ENCODE measurements at regions not wholly inside any gene's neighbourhood (a gene's known extent, or its start where the extent isn't known, plus 50 kb on each side); places are given as distances from the start of the nearest gene placed in this dataset.

DNA sequence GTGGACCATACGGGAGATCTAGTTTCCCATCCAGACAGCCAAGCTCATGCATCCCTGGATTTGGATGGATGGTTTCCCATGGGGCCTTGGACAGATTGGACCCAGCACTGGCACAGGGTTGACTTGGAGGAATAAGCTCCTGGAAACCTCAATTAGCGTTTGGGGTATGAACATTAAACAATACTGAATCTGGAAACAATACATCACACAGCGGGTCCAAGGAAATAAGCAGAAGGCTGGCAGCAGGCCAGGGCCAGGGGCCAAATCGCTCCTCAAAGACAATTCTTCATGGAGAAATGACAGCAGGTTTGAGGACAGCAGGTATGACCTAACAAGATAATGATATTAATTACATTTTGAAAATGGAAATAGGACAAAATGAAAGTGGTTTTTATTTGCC is 540.6 kb downstream of the RIT2 start:
- Histone ChIP-seq H3K27ac (ENCODE audit: low read depth in 1 of 2, low read length in 2 of 2) (no peak overlapping the region), H3K9me3 (ENCODE audit: control insufficient read depth, low read length) (no peaks in the 10 kb centered on the region), H3K36me3 (ENCODE audit: control insufficient read depth in 1 of 2, insufficient read depth in 2 of 2, low read length in 1 of 2) (no peaks in the 10 kb centered on the region), H3K27me3 (ENCODE audit: control insufficient read depth in 1 of 2, insufficient read depth in 2 of 2, low read length in 1 of 2) (no peaks in the 10 kb centered on the region), H3K4me1 (ENCODE audit: control insufficient read depth in 1 of 2, insufficient read depth in 2 of 2, low read length in 2 of 2) (no peaks in the 10 kb centered on the region), H3K4me3 (ENCODE audit: low read length in 2 of 2) (no peak overlapping the region)
- 33 to 48% methylated on average over 4 of the region's 4 CpGs for WGBS, 2 donors
- ATAC-seq (ENCODE audit: low FRiP score): no peak
- no peak for DNase-seq
- intact Hi-C loops (cut with DNase I): no loop called here

- no peak overlapping the region for H3K27ac ChIP-seq (ENCODE audit: low read depth in 1 of 2, low read length in 2 of 2)
- H3K27me3 ChIP-seq (ENCODE audit: control insufficient read depth in 1 of 2, insufficient read depth in 2 of 2, low read length in 1 of 2): no peaks in the 10 kb centered on the region
- H3K4me1 ChIP-seq (ENCODE audit: control insufficient read depth in 1 of 2, insufficient read depth in 2 of 2, low read length in 2 of 2): no peaks in the 10 kb centered on the region
- H3K9me3 ChIP-seq (ENCODE audit: control insufficient read depth, low read length): no peaks in the 10 kb centered on the region
- ATAC-seq (ENCODE audit: low FRiP score) (no peak), DNase-seq (no peak)
- no peak overlapping the region for H3K4me3 ChIP-seq (ENCODE audit: low read length in 2 of 2)
- intact Hi-C loops (cut with DNase I): no loop called here
- no peaks in the 10 kb centered on the region for H3K36me3 ChIP-seq (ENCODE audit: control insufficient read depth in 1 of 2, insufficient read depth in 2 of 2, low read length in 1 of 2)
These were observed 539.4 kb downstream of the RIT2 start for GRCh38 chr18:42576124-42576523.

DNA sequence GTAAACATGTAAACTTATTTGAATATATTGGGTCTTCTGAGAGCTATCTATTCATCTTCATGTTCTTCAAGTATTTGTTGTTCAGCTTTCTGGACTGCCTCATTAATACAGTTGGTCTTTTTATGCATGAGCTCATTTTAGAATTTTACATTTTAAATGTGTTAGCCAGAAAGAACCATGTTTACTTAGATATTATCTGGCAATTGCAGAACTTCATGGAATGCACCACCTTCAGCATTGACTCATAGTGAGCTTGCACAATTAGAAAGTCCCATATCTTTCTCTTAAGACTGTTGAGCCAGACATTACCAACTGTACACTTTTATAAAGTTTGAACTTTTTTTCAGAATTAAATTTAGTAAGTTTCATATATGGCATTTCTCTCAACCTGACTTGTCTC is 536.7 kb downstream of the RIT2 start:
- H3K9me3 ChIP-seq (ENCODE audit: control insufficient read depth, low read length): no peaks in the 10 kb centered on the region
- H3K4me3 ChIP-seq (ENCODE audit: low read length in 2 of 2): no peak overlapping the region
- H3K4me1 ChIP-seq (ENCODE audit: control insufficient read depth in 1 of 2, insufficient read depth in 2 of 2, low read length in 2 of 2): no peaks in the 10 kb centered on the region
- no peak for ATAC-seq (ENCODE audit: low FRiP score)
- H3K27ac ChIP-seq (ENCODE audit: low read depth in 1 of 2, low read length in 2 of 2): no peak overlapping the region
- intact Hi-C loops (cut with DNase I): no loop called here
- no peak for DNase-seq
- H3K27me3 ChIP-seq (ENCODE audit: control insufficient read depth in 1 of 2, insufficient read depth in 2 of 2, low read length in 1 of 2): no peaks in the 10 kb centered on the region
- no peaks in the 10 kb centered on the region for H3K36me3 ChIP-seq (ENCODE audit: control insufficient read depth in 1 of 2, insufficient read depth in 2 of 2, low read length in 1 of 2)

GRCh38 chr18:42582266-42582665 is 533.2 kb downstream of the RIT2 start:
- DNase-seq: no peak
- Histone ChIP-seq H3K36me3 (ENCODE audit: control insufficient read depth in 1 of 2, insufficient read depth in 2 of 2, low read length in 1 of 2) (no peaks in the 10 kb centered on the region), H3K27ac (ENCODE audit: low read depth in 1 of 2, low read length in 2 of 2) (no peak overlapping the region), H3K9me3 (ENCODE audit: control insufficient read depth, low read length) (no peaks in the 10 kb centered on the region), H3K4me3 (ENCODE audit: low read length in 2 of 2) (no peak overlapping the region), H3K27me3 (ENCODE audit: control insufficient read depth in 1 of 2, insufficient read depth in 2 of 2, low read length in 1 of 2) (no peaks in the 10 kb centered on the region), H3K4me1 (ENCODE audit: control insufficient read depth in 1 of 2, insufficient read depth in 2 of 2, low read length in 2 of 2) (no peaks in the 10 kb centered on the region)
- intact Hi-C loops (cut with DNase I): no loop called here
- ATAC-seq (ENCODE audit: low FRiP score): no peak
- 83 to 87% methylated on average over 1 of the region's 1 CpG for WGBS, 2 donors

- Histone ChIP-seq H3K4me3 (ENCODE audit: low read length in 2 of 2) (no peak overlapping the region), H3K36me3 (ENCODE audit: control insufficient read depth in 1 of 2, insufficient read depth in 2 of 2, low read length in 1 of 2) (no peaks in the 10 kb centered on the region), H3K27me3 (ENCODE audit: control insufficient read depth in 1 of 2, insufficient read depth in 2 of 2, low read length in 1 of 2) (no peaks in the 10 kb centered on the region), H3K27ac (ENCODE audit: low read depth in 1 of 2, low read length in 2 of 2) (no peak overlapping the region), H3K9me3 (ENCODE audit: control insufficient read depth, low read length) (no peaks in the 10 kb centered on the region), H3K4me1 (ENCODE audit: control insufficient read depth in 1 of 2, insufficient read depth in 2 of 2, low read length in 2 of 2) (no peaks in the 10 kb centered on the region)
- DNase-seq (no peak), ATAC-seq (ENCODE audit: low FRiP score) (no peak)
- intact Hi-C loops (cut with DNase I): no loop called here
- WGBS, 2 donors: 31 to 39% methylated on average over 1 of the region's 1 CpG
These were observed 532.2 kb downstream of the RIT2 start for GRCh38 chr18:42583283-42583731.

GRCh38 chr18:42586601-42587000 is 528.9 kb downstream of the RIT2 start:
- intact Hi-C loops (cut with DNase I): no loop called here
- DNase-seq: no peak
- WGBS, 2 donors: 71 to 75% methylated on average over 2 of the region's 2 CpGs
- no peaks in the 10 kb centered on the region for H3K27me3 ChIP-seq (ENCODE audit: control insufficient read depth in 1 of 2, insufficient read depth in 2 of 2, low read length in 1 of 2)
- no peak for ATAC-seq (ENCODE audit: low FRiP score)
- H3K36me3 ChIP-seq (ENCODE audit: control insufficient read depth in 1 of 2, insufficient read depth in 2 of 2, low read length in 1 of 2): no peaks in the 10 kb centered on the region
- H3K27ac ChIP-seq (ENCODE audit: low read depth in 1 of 2, low read length in 2 of 2): no peak overlapping the region
- no peak overlapping the region for H3K4me3 ChIP-seq (ENCODE audit: low read length in 2 of 2)
- H3K9me3 ChIP-seq (ENCODE audit: control insufficient read depth, low read length): no peaks in the 10 kb centered on the region
- no peaks in the 10 kb centered on the region for H3K4me1 ChIP-seq (ENCODE audit: control insufficient read depth in 1 of 2, insufficient read depth in 2 of 2, low read length in 2 of 2)

GRCh38 chr18:42588786-42589185 is 526.7 kb downstream of the RIT2 start:
- H3K27me3 ChIP-seq (ENCODE audit: control insufficient read depth in 1 of 2, insufficient read depth in 2 of 2, low read length in 1 of 2): no peaks in the 10 kb centered on the region
- 3 to 10% methylated on average over 3 of the region's 3 CpGs for WGBS, 2 donors
- intact Hi-C loops (cut with DNase I): no loop called here
- no peaks in the 10 kb centered on the region for H3K9me3 ChIP-seq (ENCODE audit: control insufficient read depth, low read length)
- H3K4me3 ChIP-seq (ENCODE audit: low read length in 2 of 2): no peak overlapping the region
- no peaks in the 10 kb centered on the region for H3K4me1 ChIP-seq (ENCODE audit: control insufficient read depth in 1 of 2, insufficient read depth in 2 of 2, low read length in 2 of 2)
- ATAC-seq (ENCODE audit: low FRiP score) (no peak), DNase-seq (no peak)
- no peaks in the 10 kb centered on the region for H3K36me3 ChIP-seq (ENCODE audit: control insufficient read depth in 1 of 2, insufficient read depth in 2 of 2, low read length in 1 of 2)
- no peak overlapping the region for H3K27ac ChIP-seq (ENCODE audit: low read depth in 1 of 2, low read length in 2 of 2)

DNA sequence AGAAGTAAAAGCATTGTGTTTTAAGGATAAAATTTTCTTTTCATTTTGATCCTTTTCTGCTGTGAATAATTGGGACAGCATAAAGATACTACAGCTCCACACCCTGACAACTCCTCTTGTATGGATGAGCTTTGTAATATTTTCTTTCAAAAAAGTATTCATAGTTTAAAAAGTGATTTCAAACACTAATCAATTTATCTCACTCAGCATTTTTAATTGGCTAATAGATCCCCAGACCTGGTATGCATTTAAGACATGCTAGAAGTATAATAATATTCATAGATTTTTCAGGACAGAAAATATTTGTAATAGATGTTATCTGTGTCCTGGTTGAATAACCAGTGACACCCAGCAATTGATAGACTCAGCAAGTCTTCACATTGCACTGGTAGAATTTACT is 510.7 kb downstream of the RIT2 start:
- Histone ChIP-seq H3K4me3 (ENCODE audit: low read length in 2 of 2) (no peak overlapping the region), H3K4me1 (ENCODE audit: control insufficient read depth in 1 of 2, insufficient read depth in 2 of 2, low read length in 2 of 2) (no peaks in the 10 kb centered on the region), H3K27me3 (ENCODE audit: control insufficient read depth in 1 of 2, insufficient read depth in 2 of 2, low read length in 1 of 2) (no peaks in the 10 kb centered on the region), H3K36me3 (ENCODE audit: control insufficient read depth in 1 of 2, insufficient read depth in 2 of 2, low read length in 1 of 2) (no peaks in the 10 kb centered on the region), H3K9me3 (ENCODE audit: control insufficient read depth, low read length) (no peaks in the 10 kb centered on the region), H3K27ac (ENCODE audit: low read depth in 1 of 2, low read length in 2 of 2) (no peak overlapping the region)
- no peak for DNase-seq
- no peak for ATAC-seq (ENCODE audit: low FRiP score)
- intact Hi-C loops (cut with DNase I): no loop called here

DNA sequence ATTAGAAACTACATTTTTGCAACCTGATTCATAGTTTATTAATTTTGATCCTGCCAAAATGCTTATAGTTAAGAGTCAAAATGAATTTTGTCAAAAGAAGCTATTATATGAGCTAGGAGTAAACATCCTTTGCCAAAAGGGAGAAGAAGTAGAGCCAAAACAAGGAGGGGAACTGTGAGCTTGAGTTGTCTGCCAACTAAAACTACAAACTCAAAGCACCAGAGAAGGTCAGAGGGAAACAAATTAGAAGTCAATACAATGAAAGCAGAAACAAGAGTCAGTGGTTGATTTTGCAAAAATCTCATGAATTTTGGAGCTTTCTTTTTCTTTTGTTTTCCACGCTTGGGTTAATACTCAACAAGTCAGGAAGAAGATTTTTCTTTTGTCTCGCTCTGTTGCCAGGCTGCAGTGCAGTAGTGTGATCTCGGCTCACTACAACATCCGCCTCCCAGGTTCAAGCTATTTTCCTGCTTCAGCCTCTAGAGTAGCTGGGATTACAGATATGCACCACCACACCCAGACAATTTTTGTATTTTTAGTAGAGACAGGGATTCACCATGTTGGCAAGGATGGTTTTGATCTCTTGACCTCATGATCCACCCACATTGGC is 508.5 kb downstream of the RIT2 start:
- ATAC-seq (ENCODE audit: low FRiP score) (no peak), DNase-seq (no peak)
- Histone ChIP-seq H3K27me3 (ENCODE audit: control insufficient read depth in 1 of 2, insufficient read depth in 2 of 2, low read length in 1 of 2) (no peaks in the 10 kb centered on the region), H3K36me3 (ENCODE audit: control insufficient read depth in 1 of 2, insufficient read depth in 2 of 2, low read length in 1 of 2) (no peaks in the 10 kb centered on the region), H3K4me1 (ENCODE audit: control insufficient read depth in 1 of 2, insufficient read depth in 2 of 2, low read length in 2 of 2) (no peaks in the 10 kb centered on the region), H3K27ac (ENCODE audit: low read depth in 1 of 2, low read length in 2 of 2) (no peak overlapping the region), H3K4me3 (ENCODE audit: low read length in 2 of 2) (no peak overlapping the region), H3K9me3 (ENCODE audit: control insufficient read depth, low read length) (no peaks in the 10 kb centered on the region)
- intact Hi-C loops (cut with DNase I): no loop called here
- 76 to 77% methylated on average over 4 of the region's 4 CpGs for WGBS, 2 donors

All from aorta (tissue), 5 donors.